ENCODE measurements at regions not wholly inside any gene's neighbourhood (a gene's known extent, or its start where the extent isn't known, plus 50 kb on each side); places are given as distances from the start of the nearest gene placed in this dataset.
A peak's percentile ranks its signal among the peaks of the same experiment; 100 is the strongest.

GRCh38 chr7:130959743-130960207, 225.8 kb upstream of the KLF14 start:
- ATAC-seq (ENCODE audit: low read depth) (no peak), DNase-seq (ENCODE audit: low spot score in 2 of 2) (no peak)
- no peak overlapping the region for H3K27ac Mint-ChIP-seq
- no peaks in the 10 kb centered on the region for H3K27me3 Mint-ChIP-seq
- H3K36me3 Mint-ChIP-seq = peaks cover 20% of the 10 kb centered on the region
- peaks cover 2% of the 10 kb centered on the region for H3K9me3 Mint-ChIP-seq
- H3K4me1 Mint-ChIP-seq = peaks cover 59% of the 10 kb centered on the region
- H3K4me3 Mint-ChIP-seq = peak overlapping the region; percentile 65

- Mint-ChIP-seq H3K27ac (no peak overlapping the region), H3K4me1 (peaks cover 52% of the 10 kb centered on the region), H3K4me3 (peak overlapping the region; percentile 86), H3K36me3 (peaks cover 16% of the 10 kb centered on the region), H3K27me3 (no peaks in the 10 kb centered on the region), H3K9me3 (peaks cover 2% of the 10 kb centered on the region)
- peak; percentile 51 to 65 for DNase-seq (ENCODE audit: low spot score in 2 of 2)
- peak; percentile 76 for ATAC-seq (ENCODE audit: low read depth)
These were observed 226.4 kb upstream of the KLF14 start for GRCh38 chr7:130960208-130960988.

GRCh38 chr7:130961128-130961601, 227.2 kb upstream of the KLF14 start:
- DNase-seq (ENCODE audit: low spot score in 2 of 2) (peak; percentile 38 to 39), ATAC-seq (ENCODE audit: low read depth) (peak; percentile 57)
- Mint-ChIP-seq H3K36me3 (peaks cover 19% of the 10 kb centered on the region), H3K27me3 (no peaks in the 10 kb centered on the region), H3K4me3 (peak overlapping the region; percentile 86), H3K4me1 (peaks cover 47% of the 10 kb centered on the region), H3K27ac (no peak overlapping the region), H3K9me3 (peaks cover 2% of the 10 kb centered on the region)

GRCh38 chr7:130962109-130962508, 228.1 kb upstream of the KLF14 start:
- Mint-ChIP-seq H3K4me1 (peaks cover 47% of the 10 kb centered on the region), H3K9me3 (peaks cover 2% of the 10 kb centered on the region), H3K36me3 (peaks cover 25% of the 10 kb centered on the region), H3K4me3 (peak overlapping the region; percentile 41), H3K27ac (no peak overlapping the region), H3K27me3 (no peaks in the 10 kb centered on the region)
- no peak for DNase-seq (ENCODE audit: low spot score in 2 of 2)
- no peak for ATAC-seq (ENCODE audit: low read depth)

GRCh38 chr7:130963339-130963738, 229.3 kb upstream of the KLF14 start:
- ATAC-seq (ENCODE audit: low read depth) = no peak
- Mint-ChIP-seq H3K36me3 (peaks cover 27% of the 10 kb centered on the region), H3K9me3 (peaks cover 2% of the 10 kb centered on the region), H3K27me3 (no peaks in the 10 kb centered on the region), H3K27ac (no peak overlapping the region), H3K4me3 (no peak overlapping the region), H3K4me1 (peaks cover 43% of the 10 kb centered on the region)
- DNase-seq (ENCODE audit: low spot score in 2 of 2) = no peak

GRCh38 chr7:130965515-130965914, 231.5 kb upstream of the KLF14 start:
- H3K4me3 Mint-ChIP-seq = no peak overlapping the region
- no peak for ATAC-seq (ENCODE audit: low read depth)

GRCh38 chr7:130966246-130967009, 232.4 kb upstream of the KLF14 start:
- no peak for ATAC-seq (ENCODE audit: low read depth)
- Mint-ChIP-seq H3K27me3 (no peaks in the 10 kb centered on the region), H3K27ac (peak overlapping the region; percentile 64), H3K4me1 (peaks cover 40% of the 10 kb centered on the region), H3K36me3 (peaks cover 22% of the 10 kb centered on the region), H3K4me3 (no peak overlapping the region), H3K9me3 (no peaks in the 10 kb centered on the region)
- DNase-seq (ENCODE audit: low spot score in 2 of 2) = no peak

More at GRCh38 chr7:130965515-130965914, 231.5 kb upstream of the KLF14 start:
- Mint-ChIP-seq H3K4me1 (peaks cover 38% of the 10 kb centered on the region), H3K27me3 (no peaks in the 10 kb centered on the region), H3K9me3 (peaks cover 2% of the 10 kb centered on the region), H3K27ac (no peak overlapping the region), H3K36me3 (peaks cover 26% of the 10 kb centered on the region)
- DNase-seq (ENCODE audit: low spot score in 2 of 2) = no peak

- Mint-ChIP-seq H3K27ac (peak overlapping the region; percentile 84), H3K9me3 (no peaks in the 10 kb centered on the region), H3K27me3 (no peaks in the 10 kb centered on the region), H3K36me3 (peaks cover 35% of the 10 kb centered on the region), H3K4me3 (peak overlapping the region; percentile 32), H3K4me1 (peaks cover 38% of the 10 kb centered on the region)
- no peak for DNase-seq (ENCODE audit: low spot score in 2 of 2)
- ATAC-seq (ENCODE audit: low read depth) = no peak
These were observed 236.2 kb upstream of the KLF14 start for GRCh38 chr7:130970196-130970595.

GRCh38 chr7:130970696-130971095, 236.7 kb upstream of the KLF14 start:
- H3K27me3 Mint-ChIP-seq = no peaks in the 10 kb centered on the region
- H3K9me3 Mint-ChIP-seq = no peaks in the 10 kb centered on the region
- H3K27ac Mint-ChIP-seq = peak overlapping the region; percentile 84
- ATAC-seq (ENCODE audit: low read depth) (no peak), DNase-seq (ENCODE audit: low spot score in 2 of 2) (no peak)
- H3K4me1 Mint-ChIP-seq = peaks cover 38% of the 10 kb centered on the region
- no peak overlapping the region for H3K4me3 Mint-ChIP-seq
- H3K36me3 Mint-ChIP-seq = peaks cover 40% of the 10 kb centered on the region

- H3K36me3 Mint-ChIP-seq = peaks cover 40% of the 10 kb centered on the region
- ATAC-seq (ENCODE audit: low read depth) = peak; percentile 31
- H3K4me1 Mint-ChIP-seq = peaks cover 37% of the 10 kb centered on the region
These were observed 237.3 kb upstream of the KLF14 start for GRCh38 chr7:130971297-130971696.

GRCh38 chr7:130972201-130972600, 238.2 kb upstream of the KLF14 start:
- DNase-seq (ENCODE audit: low spot score in 2 of 2) = no peak
- no peak for ATAC-seq (ENCODE audit: low read depth)
- Mint-ChIP-seq H3K27me3 (no peaks in the 10 kb centered on the region), H3K4me1 (peaks cover 31% of the 10 kb centered on the region), H3K4me3 (no peak overlapping the region), H3K36me3 (peaks cover 41% of the 10 kb centered on the region), H3K9me3 (no peaks in the 10 kb centered on the region), H3K27ac (peak overlapping the region; percentile 84)

More at GRCh38 chr7:130971297-130971696, 237.3 kb upstream of the KLF14 start:
- H3K27ac Mint-ChIP-seq = peak overlapping the region; percentile 84
- H3K27me3 Mint-ChIP-seq = no peaks in the 10 kb centered on the region
- DNase-seq (ENCODE audit: low spot score in 2 of 2) = no peak
- H3K9me3 Mint-ChIP-seq = no peaks in the 10 kb centered on the region
- H3K4me3 Mint-ChIP-seq = no peak overlapping the region

- DNase-seq (ENCODE audit: low spot score in 2 of 2) = no peak
- peak overlapping the region; percentile 43 for H3K27ac Mint-ChIP-seq
These were observed 239.6 kb upstream of the KLF14 start for GRCh38 chr7:130973637-130974036.

GRCh38 chr7:130974169-130974568, 240.2 kb upstream of the KLF14 start:
- ATAC-seq (ENCODE audit: low read depth) = no peak
- Mint-ChIP-seq H3K9me3 (no peaks in the 10 kb centered on the region), H3K36me3 (peaks cover 39% of the 10 kb centered on the region), H3K27me3 (no peaks in the 10 kb centered on the region), H3K4me1 (peaks cover 22% of the 10 kb centered on the region), H3K4me3 (no peak overlapping the region), H3K27ac (peak overlapping the region; percentile 43)
- no peak for DNase-seq (ENCODE audit: low spot score in 2 of 2)

More at GRCh38 chr7:130973637-130974036, 239.6 kb upstream of the KLF14 start:
- H3K9me3 Mint-ChIP-seq = no peaks in the 10 kb centered on the region
- no peak overlapping the region for H3K4me3 Mint-ChIP-seq
- no peaks in the 10 kb centered on the region for H3K27me3 Mint-ChIP-seq
- H3K36me3 Mint-ChIP-seq = peaks cover 39% of the 10 kb centered on the region
- ATAC-seq (ENCODE audit: low read depth) = no peak
- peaks cover 26% of the 10 kb centered on the region for H3K4me1 Mint-ChIP-seq

- peaks cover 41% of the 10 kb centered on the region for H3K36me3 Mint-ChIP-seq
- ATAC-seq (ENCODE audit: low read depth) = no peak
- no peaks in the 10 kb centered on the region for H3K27me3 Mint-ChIP-seq
- H3K4me3 Mint-ChIP-seq = no peak overlapping the region
- H3K9me3 Mint-ChIP-seq = no peaks in the 10 kb centered on the region
- H3K27ac Mint-ChIP-seq = peak overlapping the region; percentile 43
- peaks cover 22% of the 10 kb centered on the region for H3K4me1 Mint-ChIP-seq
- no peak for DNase-seq (ENCODE audit: low spot score in 2 of 2)
These were observed 240.8 kb upstream of the KLF14 start for GRCh38 chr7:130974794-130975193.

Measured in memory B cell (primary cell).